ENCODE measurements at regions not wholly inside any gene's neighbourhood (a gene's known extent, or its start where the extent isn't known, plus 50 kb on each side); places are given as distances from the start of the nearest gene placed in this dataset.

DNA sequence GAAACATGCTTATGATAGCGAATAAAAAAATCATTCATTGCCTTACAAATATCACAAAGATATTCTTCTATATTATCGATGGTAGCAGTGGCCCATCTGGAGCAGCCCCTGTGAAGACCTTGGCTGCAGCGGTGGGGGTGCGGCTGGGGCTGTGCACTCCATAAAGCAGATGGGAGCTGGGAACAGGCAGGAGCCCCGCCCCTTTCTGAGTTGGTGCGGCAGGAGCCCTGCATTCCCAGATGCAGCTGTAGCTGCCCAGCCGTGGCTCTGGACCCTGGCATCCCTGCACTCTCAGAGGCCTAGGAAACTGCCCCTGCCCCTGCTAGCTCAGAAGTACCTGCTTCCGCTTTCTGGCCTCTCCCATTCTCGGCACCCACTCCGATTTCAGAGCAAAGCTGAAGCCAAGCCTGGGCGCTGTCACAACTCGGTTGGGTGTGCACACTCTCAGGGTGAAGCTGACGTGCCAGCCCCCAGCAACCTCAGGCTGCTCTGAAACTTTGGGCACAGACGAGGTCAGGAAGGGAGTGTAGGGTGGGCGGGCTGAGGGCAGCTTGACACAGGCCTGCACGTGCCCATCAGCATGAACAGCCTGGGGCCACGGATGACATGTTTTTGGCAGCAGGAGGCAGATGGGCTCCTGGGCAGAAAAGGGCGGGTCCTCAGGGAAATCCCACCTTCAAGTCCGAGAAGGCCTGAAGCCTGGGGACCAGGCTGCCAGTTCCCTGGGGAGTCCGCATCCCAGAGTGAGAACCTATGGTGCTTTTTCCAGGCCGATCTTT lies 1440.8 kb upstream of the ACO1 start:
- ATAC-seq (peak; percentile 32), DNase-seq (peak; percentile 46)

DNA sequence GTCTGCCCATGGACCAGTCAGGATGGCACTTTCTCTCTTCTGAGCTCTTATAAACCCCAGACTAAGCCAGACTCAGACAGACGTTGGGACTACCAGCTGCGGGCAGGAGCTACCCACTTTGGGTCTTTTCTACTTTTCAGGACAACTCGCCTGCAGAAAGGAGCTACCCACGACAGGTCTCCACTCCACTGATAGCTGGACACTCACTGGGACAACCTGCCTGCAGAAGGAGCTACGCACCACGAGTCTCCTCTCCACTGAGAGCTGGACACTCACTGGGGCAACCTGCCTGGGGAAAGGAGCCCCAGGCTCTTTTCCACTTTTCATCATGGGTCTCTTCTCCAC lies 1440.2 kb upstream of the ACO1 start:
- Histone ChIP-seq H3K36me3 (no peaks in the 10 kb centered on the region), H3K4me1 (no peaks in the 10 kb centered on the region), H3K27ac (no peak overlapping the region), H3K9me3 (peaks cover 4% of the 10 kb centered on the region), H3K4me3 (no peak overlapping the region), H3K27me3 (no peaks in the 10 kb centered on the region)
- TF ChIP-seq, protein P1, sequence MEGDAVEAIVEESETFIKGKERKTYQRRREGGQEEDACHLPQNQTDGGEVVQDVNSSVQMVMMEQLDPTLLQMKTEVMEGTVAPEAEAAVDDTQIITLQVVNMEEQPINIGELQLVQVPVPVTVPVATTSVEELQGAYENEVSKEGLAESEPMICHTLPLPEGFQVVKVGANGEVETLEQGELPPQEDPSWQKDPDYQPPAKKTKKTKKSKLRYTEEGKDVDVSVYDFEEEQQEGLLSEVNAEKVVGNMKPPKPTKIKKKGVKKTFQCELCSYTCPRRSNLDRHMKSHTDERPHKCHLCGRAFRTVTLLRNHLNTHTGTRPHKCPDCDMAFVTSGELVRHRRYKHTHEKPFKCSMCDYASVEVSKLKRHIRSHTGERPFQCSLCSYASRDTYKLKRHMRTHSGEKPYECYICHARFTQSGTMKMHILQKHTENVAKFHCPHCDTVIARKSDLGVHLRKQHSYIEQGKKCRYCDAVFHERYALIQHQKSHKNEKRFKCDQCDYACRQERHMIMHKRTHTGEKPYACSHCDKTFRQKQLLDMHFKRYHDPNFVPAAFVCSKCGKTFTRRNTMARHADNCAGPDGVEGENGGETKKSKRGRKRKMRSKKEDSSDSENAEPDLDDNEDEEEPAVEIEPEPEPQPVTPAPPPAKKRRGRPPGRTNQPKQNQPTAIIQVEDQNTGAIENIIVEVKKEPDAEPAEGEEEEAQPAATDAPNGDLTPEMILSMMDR (IDR thresholded peaks at IDR 0.05): no peak
- ATAC-seq (no peak), DNase-seq (no peak)
- intact Hi-C loops (cut with DNase I): no loop called here

More for the DNA sequence above, 1440.8 kb upstream of the ACO1 start:
- TF ChIP-seq, protein P1 (IDR thresholded peaks at IDR 0.05): no peak
- Histone ChIP-seq H3K9me3 (peaks cover 4% of the 10 kb centered on the region), H3K27me3 (no peaks in the 10 kb centered on the region), H3K4me1 (no peaks in the 10 kb centered on the region), H3K4me3 (no peak overlapping the region), H3K27ac (no peak overlapping the region), H3K36me3 (no peaks in the 10 kb centered on the region)
- intact Hi-C loops (cut with DNase I): no loop called here

DNA sequence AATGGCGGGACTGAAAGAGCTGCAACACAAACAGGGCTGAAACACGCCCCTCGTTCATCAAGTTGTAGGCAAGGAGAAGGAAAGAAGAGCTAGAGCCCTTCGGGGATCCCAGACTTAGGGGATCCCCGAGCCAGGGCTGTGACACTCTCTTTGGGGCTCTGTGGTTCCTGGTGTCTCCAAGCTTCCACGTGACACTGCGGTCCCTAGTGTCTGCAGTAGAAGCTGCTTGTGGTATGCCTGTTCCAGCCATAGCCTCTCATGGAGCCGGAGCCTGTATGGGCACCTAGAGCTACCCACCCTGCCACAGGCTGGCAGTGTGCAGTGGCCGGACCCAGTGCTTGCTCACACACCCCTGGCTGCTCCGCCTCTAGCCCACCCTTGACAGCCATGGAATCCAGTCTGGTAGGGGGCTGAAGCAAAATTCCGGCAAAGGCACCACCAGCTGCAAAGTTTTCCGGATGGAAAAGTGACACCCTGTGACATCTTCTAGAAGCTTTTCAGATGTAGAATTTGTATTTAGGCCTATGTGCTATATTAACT lies 1439.6 kb upstream of the ACO1 start:
- Histone ChIP-seq H3K9me3 (peaks cover 4% of the 10 kb centered on the region), H3K36me3 (no peaks in the 10 kb centered on the region), H3K27me3 (no peaks in the 10 kb centered on the region), H3K4me1 (no peaks in the 10 kb centered on the region), H3K27ac (no peak overlapping the region), H3K4me3 (no peak overlapping the region)
- intact Hi-C loops (cut with DNase I): no loop called here
- TF ChIP-seq, protein P1 (IDR thresholded peaks at IDR 0.05): no peak
- no peak for DNase-seq
- peak; percentile 21 for ATAC-seq

DNA sequence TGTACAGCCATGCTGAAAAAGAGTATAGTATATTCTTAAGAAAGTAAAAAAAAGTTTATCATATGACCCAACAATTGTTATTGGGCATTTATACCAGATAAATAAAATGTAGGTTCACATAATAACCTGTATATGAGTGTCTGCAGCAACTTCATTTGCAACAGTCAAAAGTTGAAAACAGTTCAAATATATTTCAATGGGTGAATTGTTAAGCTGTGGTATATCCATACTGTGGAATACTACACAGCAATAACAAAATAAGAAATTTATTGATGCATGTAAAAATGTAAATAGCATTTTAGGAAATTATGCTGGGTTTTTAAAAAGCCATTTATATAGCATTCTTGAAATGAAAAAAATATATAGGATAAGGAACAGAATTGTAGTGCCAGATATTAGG lies 1420.1 kb upstream of the ACO1 start:
- Histone ChIP-seq H3K4me3 (no peak overlapping the region), H3K27ac (no peak overlapping the region), H3K4me1 (no peaks in the 10 kb centered on the region), H3K9me3 (no peaks in the 10 kb centered on the region), H3K27me3 (no peaks in the 10 kb centered on the region), H3K36me3 (no peaks in the 10 kb centered on the region)
- intact Hi-C loops (cut with DNase I): no loop called here
- ATAC-seq (no peak), DNase-seq (no peak)
- TF ChIP-seq, protein P1 (IDR thresholded peaks at IDR 0.05): no peak

DNA sequence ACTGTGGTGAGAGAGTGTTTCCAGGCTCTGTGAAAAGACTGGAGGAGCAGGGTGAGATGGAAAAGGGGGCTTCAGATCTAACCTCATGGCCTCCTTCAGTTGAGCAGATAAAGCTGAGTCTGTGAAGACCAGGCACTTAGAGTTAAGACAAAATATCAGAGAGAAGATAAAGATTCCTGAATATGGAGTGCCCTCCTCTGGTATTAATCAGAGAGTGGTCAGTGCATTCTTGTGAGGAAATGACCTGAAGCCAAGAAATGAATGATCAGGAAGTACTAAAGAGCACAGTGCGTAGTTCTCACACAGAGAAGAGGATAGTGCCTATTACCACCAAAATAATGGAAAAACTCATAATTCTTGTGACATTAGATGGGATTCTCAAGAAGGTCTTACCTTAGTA lies 1417.0 kb upstream of the ACO1 start:
- Histone ChIP-seq H3K36me3 (no peaks in the 10 kb centered on the region), H3K4me1 (no peaks in the 10 kb centered on the region), H3K4me3 (no peak overlapping the region), H3K9me3 (no peaks in the 10 kb centered on the region), H3K27ac (no peak overlapping the region), H3K27me3 (no peaks in the 10 kb centered on the region)
- intact Hi-C loops (cut with DNase I): no loop called here
- TF ChIP-seq, protein P1 (IDR thresholded peaks at IDR 0.05): no peak
- DNase-seq (no peak), ATAC-seq (no peak)
